ENCODE measurements at regions not wholly inside any gene's neighbourhood (a gene's known extent, or its start where the extent isn't known, plus 50 kb on each side); places are given as distances from the start of the nearest gene placed in this dataset.
A peak's percentile ranks its signal among the peaks of the same experiment; 100 is the strongest.

DNA sequence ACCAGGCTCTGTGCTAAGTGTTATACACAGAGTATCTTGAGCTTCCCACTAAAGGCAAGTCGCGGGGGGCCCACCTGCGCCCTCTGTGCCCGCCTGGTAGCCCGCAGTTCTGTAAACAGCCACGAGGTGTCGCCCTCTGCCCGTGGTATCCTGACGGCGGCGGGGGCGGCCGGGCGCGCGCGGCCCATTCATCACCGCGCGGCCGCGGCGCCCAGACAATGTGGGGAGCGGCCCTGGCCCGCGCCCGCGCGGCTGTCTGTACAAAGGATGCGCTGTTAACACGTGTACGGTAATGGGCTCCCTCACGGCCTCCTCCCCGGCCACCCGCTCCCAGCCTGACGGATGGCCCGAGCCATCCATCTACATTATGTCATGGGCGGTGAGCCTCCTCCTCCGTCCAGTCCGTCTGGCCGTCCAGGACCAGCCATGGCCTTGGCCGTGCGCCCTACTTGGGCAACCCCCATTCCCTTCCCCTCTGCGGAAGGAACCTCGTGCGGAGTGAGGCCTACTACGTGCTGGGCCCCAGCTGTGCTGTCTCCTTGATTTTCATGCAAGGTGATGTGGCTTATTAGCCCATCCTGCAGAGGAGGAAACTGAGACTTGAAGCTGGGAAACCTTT is 99.4 kb downstream of the MIAT start:
- no peak for DNase-seq (ENCODE audit: low spot score in 2 of 2)
- no peaks in the 10 kb centered on the region for H3K9me3 ChIP-seq
- 27% methylated on average over 35 of the region's 47 CpGs for WGBS

DNA sequence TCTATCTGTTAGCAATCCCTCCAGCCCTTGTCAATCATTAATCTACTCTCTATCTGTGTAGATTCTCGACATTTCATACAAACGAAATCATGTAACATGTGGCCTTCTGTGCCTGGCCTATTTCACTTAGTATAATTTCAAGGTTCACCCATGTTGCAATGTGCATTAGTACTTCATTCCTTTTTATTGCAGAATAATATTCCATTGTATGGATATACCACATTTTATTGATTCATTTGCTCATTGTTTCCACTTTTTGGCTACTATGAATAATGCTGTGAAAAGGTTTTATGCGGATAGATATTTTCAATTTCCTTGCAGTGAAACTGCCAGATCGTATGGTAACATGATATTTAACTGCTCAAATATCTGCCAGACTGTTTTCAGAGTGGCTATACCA is 100.1 kb downstream of the MIAT start:
- H3K27ac ChIP-seq, result no peak overlapping the region
- DNase-seq (ENCODE audit: low spot score in 2 of 2), result no peak
- WGBS, result 94% methylated on average over 4 of the region's 4 CpGs

More for the DNA sequence above, 99.4 kb downstream of the MIAT start:
- Histone ChIP-seq H3K4me3 (no peak overlapping the region), H3K36me3 (no peaks in the 10 kb centered on the region), H3K27me3 (no peaks in the 10 kb centered on the region), H3K4me1 (peaks cover 4% of the 10 kb centered on the region), H3K27ac (no peak overlapping the region)
- TF ChIP-seq POLR2AphosphoS5 (IDR thresholded peaks at IDR 0.05), result no peak
- TF ChIP-seq EP300 (IDR thresholded peaks at IDR 0.05), result no peak
- TF ChIP-seq, protein P1, sequence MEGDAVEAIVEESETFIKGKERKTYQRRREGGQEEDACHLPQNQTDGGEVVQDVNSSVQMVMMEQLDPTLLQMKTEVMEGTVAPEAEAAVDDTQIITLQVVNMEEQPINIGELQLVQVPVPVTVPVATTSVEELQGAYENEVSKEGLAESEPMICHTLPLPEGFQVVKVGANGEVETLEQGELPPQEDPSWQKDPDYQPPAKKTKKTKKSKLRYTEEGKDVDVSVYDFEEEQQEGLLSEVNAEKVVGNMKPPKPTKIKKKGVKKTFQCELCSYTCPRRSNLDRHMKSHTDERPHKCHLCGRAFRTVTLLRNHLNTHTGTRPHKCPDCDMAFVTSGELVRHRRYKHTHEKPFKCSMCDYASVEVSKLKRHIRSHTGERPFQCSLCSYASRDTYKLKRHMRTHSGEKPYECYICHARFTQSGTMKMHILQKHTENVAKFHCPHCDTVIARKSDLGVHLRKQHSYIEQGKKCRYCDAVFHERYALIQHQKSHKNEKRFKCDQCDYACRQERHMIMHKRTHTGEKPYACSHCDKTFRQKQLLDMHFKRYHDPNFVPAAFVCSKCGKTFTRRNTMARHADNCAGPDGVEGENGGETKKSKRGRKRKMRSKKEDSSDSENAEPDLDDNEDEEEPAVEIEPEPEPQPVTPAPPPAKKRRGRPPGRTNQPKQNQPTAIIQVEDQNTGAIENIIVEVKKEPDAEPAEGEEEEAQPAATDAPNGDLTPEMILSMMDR (IDR thresholded peaks at IDR 0.05), result peak; percentile 80 to 83

DNA sequence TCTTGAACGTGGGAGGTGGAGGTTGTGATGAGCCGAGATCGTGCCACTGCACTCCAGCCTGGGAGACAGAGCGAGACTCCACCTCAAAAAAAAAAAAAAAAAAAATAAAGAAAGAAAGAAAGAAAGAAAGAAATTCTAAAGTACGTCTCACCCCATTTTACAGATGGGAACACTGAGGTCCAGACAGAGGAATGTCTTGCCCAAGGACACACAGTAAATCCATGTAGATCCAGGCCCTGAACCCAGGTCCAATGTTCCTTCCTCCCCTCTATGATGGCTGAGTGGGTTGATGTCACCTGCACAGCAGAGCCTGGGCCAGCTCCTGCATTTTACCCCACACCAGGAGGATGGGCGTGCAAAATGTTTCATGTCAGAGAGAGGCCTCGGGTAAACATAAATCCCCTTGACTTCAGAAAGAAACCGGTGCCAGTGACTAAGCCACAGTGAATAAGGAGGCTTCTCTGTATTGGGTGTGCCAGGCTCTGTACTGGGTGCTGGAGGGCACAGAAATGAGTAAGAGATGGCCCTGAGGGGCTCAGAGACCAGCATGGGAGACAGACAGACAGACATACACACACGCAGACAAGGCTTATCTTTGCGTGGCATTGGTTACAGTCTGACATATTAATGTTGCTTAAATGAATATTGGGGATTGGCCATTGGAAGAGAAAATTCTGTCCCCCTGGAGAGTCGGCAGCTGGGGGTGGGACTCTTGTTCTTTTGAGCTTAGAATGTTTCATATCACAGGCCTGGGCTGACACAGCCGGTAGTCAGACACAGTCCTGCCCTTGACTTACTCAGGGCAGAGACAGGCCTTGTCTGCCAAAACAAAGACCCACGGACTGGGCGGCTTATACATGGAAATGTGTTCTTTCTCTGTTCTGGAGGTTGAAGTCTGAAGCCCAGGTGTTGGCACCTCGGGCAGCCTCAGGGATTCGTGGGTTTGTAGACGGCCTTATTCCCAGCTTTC is 105.4 kb downstream of the MIAT start:
- Histone ChIP-seq H3K36me3 (peaks cover 11% of the 10 kb centered on the region), H3K9me3 (no peaks in the 10 kb centered on the region), H3K4me1 (no peaks in the 10 kb centered on the region), H3K27me3 (no peaks in the 10 kb centered on the region), H3K4me3 (no peak overlapping the region), H3K27ac (no peak overlapping the region)
- WGBS, result 89% methylated on average over 17 of the region's 17 CpGs
- DNase-seq (ENCODE audit: low spot score in 2 of 2), result no peak
- TF ChIP-seq, protein P1 (IDR thresholded peaks at IDR 0.05), result no peak
- TF ChIP-seq POLR2A (IDR thresholded peaks at IDR 0.05) (no peak), EP300 (IDR thresholded peaks at IDR 0.05) (no peak), POLR2AphosphoS5 (IDR thresholded peaks at IDR 0.05) (no peak)

More for the DNA sequence above, 100.1 kb downstream of the MIAT start:
- H3K36me3 ChIP-seq, result no peaks in the 10 kb centered on the region
- no peaks in the 10 kb centered on the region for H3K9me3 ChIP-seq
- H3K4me3 ChIP-seq, result no peak overlapping the region
- peaks cover 4% of the 10 kb centered on the region for H3K4me1 ChIP-seq
- H3K27me3 ChIP-seq, result no peaks in the 10 kb centered on the region
- TF ChIP-seq EP300 (IDR thresholded peaks at IDR 0.05) (no peak), POLR2A (IDR thresholded peaks at IDR 0.05) (no peak), POLR2AphosphoS5 (IDR thresholded peaks at IDR 0.05) (no peak)
- TF ChIP-seq, protein P1 (IDR thresholded peaks at IDR 0.05), result no peak

DNA sequence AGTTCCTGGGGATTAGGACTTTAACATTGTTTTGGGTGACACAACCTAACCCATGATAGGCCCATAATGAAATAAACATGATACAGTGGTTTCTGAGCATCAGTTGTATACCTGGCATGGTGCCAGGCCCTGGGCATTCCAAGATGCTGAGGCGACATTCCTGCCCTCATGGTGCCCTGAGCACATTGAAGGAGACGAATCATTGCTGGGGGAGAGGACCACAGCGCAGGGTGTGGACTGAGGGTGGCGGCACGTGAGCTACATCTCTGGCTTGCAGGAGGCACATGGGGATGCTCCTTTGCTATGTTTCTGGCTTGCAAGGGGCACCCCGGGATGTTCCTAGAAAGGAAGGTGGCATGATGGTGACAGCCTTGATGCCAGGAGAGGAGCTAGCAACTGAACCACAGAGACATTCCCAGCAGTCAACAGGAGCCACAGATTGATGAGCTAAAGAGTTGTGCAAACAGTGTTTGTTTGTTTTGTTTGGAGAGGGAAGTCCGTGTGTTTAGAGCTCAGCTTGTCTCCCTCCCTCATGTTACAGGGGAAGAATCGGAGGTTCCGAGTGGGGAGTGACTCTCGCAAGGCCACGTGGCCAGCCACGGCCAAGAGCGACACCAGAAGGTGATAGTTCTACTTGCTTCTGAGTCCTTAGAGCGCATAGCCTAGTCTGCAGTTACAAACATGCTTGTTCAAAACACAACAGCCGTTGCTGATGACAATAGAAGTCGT is 106.4 kb downstream of the MIAT start:
- Histone ChIP-seq H3K4me1 (no peaks in the 10 kb centered on the region), H3K4me3 (no peak overlapping the region), H3K27me3 (no peaks in the 10 kb centered on the region), H3K27ac (no peak overlapping the region), H3K36me3 (peaks cover 11% of the 10 kb centered on the region), H3K9me3 (no peaks in the 10 kb centered on the region)
- DNase-seq (ENCODE audit: low spot score in 2 of 2), result no peak
- 75% methylated on average over 16 of the region's 16 CpGs for WGBS
- TF ChIP-seq POLR2AphosphoS5 (IDR thresholded peaks at IDR 0.05) (no peak), POLR2A (IDR thresholded peaks at IDR 0.05) (no peak), EP300 (IDR thresholded peaks at IDR 0.05) (no peak)
- TF ChIP-seq, protein P1 (IDR thresholded peaks at IDR 0.05), result no peak

All from suprapubic skin (tissue), 4 donors.